A673 (cell line): ENCODE measurements at regions not wholly inside any gene's neighbourhood (a gene's known extent, or its start where the extent isn't known, plus 50 kb on each side); places are given as distances from the start of the nearest gene placed in this dataset.
"Not testable (repeated sequence)": the region's sequence is repeated elsewhere in the genome, so short reads cannot be mapped to it uniquely, and the experiment has no call there.

Experiments used
- BruUV-seq: library from RNA; stranded (reverse); fragments of 400-500 nt; replicated peaks from 2 replicates; lab custom pipeline; 2021; lab: Mats Ljungman, UMichigan
- CTCF ChIA-PET: fragments of 300-600 bp; sonication (Branson Sonifier 250); formaldehyde crosslinking; loops from one replicate; lab custom pipeline; 2022; ENCODE audit warnings: antibody characterized with exemption; lab: Charles Lee
- POLR2A ChIA-PET: fragments of 300-600 bp; sonication (Branson Sonifier 250); formaldehyde crosslinking; loops from one replicate; lab custom pipeline; 2022; ENCODE audit warnings: antibody characterized with exemption; ENCODE audit not compliant: low non-redundant PET; lab: Charles Lee
- DNase-seq: peaks from one replicate; pipeline ENCODE4 v3.0.0-alpha.2; 2015; ENCODE audit warnings: low spot score
- H3K27ac ChIP-seq: fragments of 200-600 bp; sonication (generic); 2 replicates; pipeline ENCODE4 v1.5.1; 2016; ENCODE audit warnings: mixed run types, low read depth, mild to moderate bottlenecking, mixed read lengths, antibody characterized with exemption, low read length; ENCODE audit not compliant: poor library complexity, severe bottlenecking
- H3K27me3 ChIP-seq: fragments of 200-600 bp; sonication (generic); replicated peaks from 2 replicates; pipeline ENCODE4 v1.6.1; 2017; ENCODE audit warnings: mixed run types, low read depth, mild to moderate bottlenecking, mixed read lengths, antibody characterized with exemption, low read length; ENCODE audit not compliant: insufficient read depth, poor library complexity
- H3K36me3 ChIP-seq: fragments of 200-600 bp; sonication (generic); 2 replicates; pipeline ENCODE4 v1.6.1; 2016; ENCODE audit warnings: mixed run types, mild to moderate bottlenecking, mixed read lengths, antibody characterized with exemption, low read length; ENCODE audit not compliant: insufficient read depth, poor library complexity, severe bottlenecking
- H3K4me1 ChIP-seq: fragments of 200-600 bp; sonication (generic); 2 replicates; pipeline ENCODE4 v1.6.1; 2017; ENCODE audit warnings: mixed run types, mild to moderate bottlenecking, mixed read lengths, antibody characterized with exemption, low read length; ENCODE audit not compliant: insufficient read depth, poor library complexity, severe bottlenecking
- H3K4me3 ChIP-seq: fragments of 200-600 bp; sonication (generic); 2 replicates; pipeline ENCODE4 v1.5.1; 2016; ENCODE audit warnings: low read depth, mixed run types, mild to moderate bottlenecking, mixed read lengths, low read length; ENCODE audit not compliant: poor library complexity, severe bottlenecking
- H3K9me3 ChIP-seq: fragments of 200-600 bp; sonication (generic); 2 replicates; pipeline ENCODE4 v1.6.1; 2016; ENCODE audit warnings: mixed run types, low read depth, mild to moderate bottlenecking, mixed read lengths, antibody characterized with exemption, low read length; ENCODE audit not compliant: poor library complexity, severe bottlenecking
- CTCF ChIP-seq: fragments of 300-800, 200-600 bp; sonication (generic); conservative IDR thresholded peaks from 2 replicates; pipeline ENCODE4 v1.5.1; 2017; ENCODE audit warnings: low read depth, mild to moderate bottlenecking, antibody characterized with exemption, low read length, moderate library complexity, mixed read lengths
- EZH2 ChIP-seq: fragments of 200-600 bp; sonication (generic); IDR thresholded peaks from 2 replicates; pipeline ENCODE4 v1.6.1; 2017; ENCODE audit warnings: borderline replicate concordance, low read depth, mild to moderate bottlenecking, mixed read lengths, antibody characterized with exemption, low read length; ENCODE audit not compliant: poor library complexity, severe bottlenecking
- intact Hi-C: fragments of 100-400 bp; cut with micrococcal nuclease; formaldehyde crosslinking; loops from one replicate; pipeline ENCODE4 v1.10.0; 2022; ENCODE audit not compliant: unreplicated experiment

- POLR2A ChIA-PET, result no interaction called here
- Histone ChIP-seq H3K27me3 (no peaks in the 10 kb centered on the region), H3K4me1 (no peaks in the 10 kb centered on the region), H3K36me3 (no peaks in the 10 kb centered on the region), H3K4me3 (no peak overlapping the region), H3K9me3 (no peaks in the 10 kb centered on the region), H3K27ac (no peak overlapping the region)
- DNase-seq, result no peak
- CTCF ChIA-PET, result no interaction called here
- BruUV-seq, result no TSS peak
- intact Hi-C loops, result no loop called here
- no peak for TF ChIP-seq CTCF
- no peak for TF ChIP-seq EZH2
Measured at GRCh38 chr20:39738651-39739050, 776.5 kb downstream of the DHX35 start.

GRCh38 chr20:39736434-39737327, 774.5 kb downstream of the DHX35 start:
- H3K4me3 ChIP-seq, result no peak overlapping the region
- peaks cover 11% of the 10 kb centered on the region for H3K9me3 ChIP-seq
- CTCF ChIA-PET, result no interaction called here
- POLR2A ChIA-PET, result interaction anchor here (0.6 kb wide), 1 partner anchor 109 kb away, joined by 4 read pairs; no protein-coding TSS in a partner anchor
- no peak for DNase-seq
- no peaks in the 10 kb centered on the region for H3K27me3 ChIP-seq
- intact Hi-C loops, result no loop called here
- no peaks in the 10 kb centered on the region for H3K4me1 ChIP-seq
- no peak overlapping the region for H3K27ac ChIP-seq
- no peaks in the 10 kb centered on the region for H3K36me3 ChIP-seq
- no peak for TF ChIP-seq CTCF
- TF ChIP-seq EZH2, result no peak
- no TSS peak for BruUV-seq

- H3K27ac ChIP-seq, DNase-seq, BruUV-seq, intact Hi-C loops, POLR2A ChIA-PET, H3K4me1 ChIP-seq, H3K36me3 ChIP-seq, H3K4me3 ChIP-seq, H3K9me3 ChIP-seq, CTCF ChIA-PET, H3K27me3 ChIP-seq: not testable (repeated sequence)
Measured at GRCh38 chr20:39725513-39725912, 763.4 kb downstream of the DHX35 start.
